ENCODE measurements at regions not wholly inside any gene's neighbourhood (a gene's known extent, or its start where the extent isn't known, plus 50 kb on each side); places are given as distances from the start of the nearest gene placed in this dataset.

GRCh38 chr9:28079677-28080076 is 506.4 kb upstream of the C9orf72 start:
- intact Hi-C loops (cut with DNase I; ENCODE audit: low total_unique reads) = no loop called here
- Histone ChIP-seq H3K27ac (no peak overlapping the region), H3K9me3 (no peaks in the 10 kb centered on the region), H3K36me3 (ENCODE audit: low read depth, missing control alignments) (no peaks in the 10 kb centered on the region), H3K4me1 (no peaks in the 10 kb centered on the region), H3K27me3 (no peaks in the 10 kb centered on the region), H3K4me3 (no peak overlapping the region)
- no peak for TF ChIP-seq CTCF (IDR thresholded peaks at IDR 0.05)
- no peak for TF ChIP-seq POLR2A (IDR thresholded peaks at IDR 0.05)
- 89 to 93% methylated on average over 3 of the region's 3 CpGs for WGBS, 2 donors
- DNase-seq = no peak

GRCh38 chr9:28082671-28083070 is 509.4 kb upstream of the C9orf72 start:
- Histone ChIP-seq H3K27ac (no peak overlapping the region), H3K4me1 (no peaks in the 10 kb centered on the region), H3K36me3 (ENCODE audit: low read depth, missing control alignments) (no peaks in the 10 kb centered on the region), H3K4me3 (no peak overlapping the region), H3K9me3 (no peaks in the 10 kb centered on the region), H3K27me3 (no peaks in the 10 kb centered on the region)
- TF ChIP-seq CTCF (IDR thresholded peaks at IDR 0.05) = no peak
- TF ChIP-seq POLR2A (IDR thresholded peaks at IDR 0.05) = no peak
- intact Hi-C loops (cut with DNase I; ENCODE audit: low total_unique reads) = no loop called here
- no peak for DNase-seq
- 65 to 78% methylated on average over 3 of the region's 3 CpGs for WGBS, 2 donors

- Histone ChIP-seq H3K4me3 (no peak overlapping the region), H3K27ac (no peak overlapping the region), H3K4me1 (no peaks in the 10 kb centered on the region), H3K36me3 (ENCODE audit: low read depth, missing control alignments) (no peaks in the 10 kb centered on the region), H3K9me3 (no peaks in the 10 kb centered on the region), H3K27me3 (no peaks in the 10 kb centered on the region)
- TF ChIP-seq POLR2A (IDR thresholded peaks at IDR 0.05) = no peak
- no peak for TF ChIP-seq CTCF (IDR thresholded peaks at IDR 0.05)
- intact Hi-C loops (cut with DNase I; ENCODE audit: low total_unique reads) = no loop called here
- DNase-seq = no peak
Measured at GRCh38 chr9:28086881-28087280, 513.6 kb upstream of the C9orf72 start.

- no peak for DNase-seq
- H3K27ac ChIP-seq = no peak overlapping the region
- no peaks in the 10 kb centered on the region for H3K4me1 ChIP-seq
- no peak overlapping the region for H3K4me3 ChIP-seq
- H3K36me3 ChIP-seq (ENCODE audit: low read depth, missing control alignments) = no peaks in the 10 kb centered on the region
- WGBS, 2 donors = 62 to 67% methylated on average over 10 of the region's 10 CpGs
- TF ChIP-seq POLR2A (IDR thresholded peaks at IDR 0.05) (no peak), CTCF (IDR thresholded peaks at IDR 0.05) (no peak)
- no peaks in the 10 kb centered on the region for H3K27me3 ChIP-seq
- H3K9me3 ChIP-seq = no peaks in the 10 kb centered on the region
- intact Hi-C loops (cut with DNase I; ENCODE audit: low total_unique reads) = no loop called here
Measured at GRCh38 chr9:28092981-28093936, 520.0 kb upstream of the C9orf72 start.

DNA sequence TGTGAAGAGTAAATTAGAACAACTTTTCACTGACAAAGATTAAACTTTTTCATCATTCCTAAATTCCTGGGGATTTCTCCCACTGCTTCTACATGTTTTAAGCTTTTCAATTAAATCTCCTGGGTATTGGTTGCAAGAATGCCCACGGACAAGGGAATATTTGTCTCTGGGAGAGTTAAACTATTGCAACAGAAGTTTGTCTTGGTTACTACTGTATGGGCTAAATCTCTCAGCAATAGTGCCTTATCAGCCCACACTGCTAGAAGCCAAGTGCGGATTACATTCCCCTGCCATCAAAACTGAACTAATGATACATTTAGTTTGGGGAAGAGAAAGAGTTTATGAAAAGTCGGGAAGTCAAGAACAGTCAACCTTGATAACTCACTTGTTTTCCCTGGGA is 528.2 kb upstream of the C9orf72 start:
- Histone ChIP-seq H3K27ac (no peak overlapping the region), H3K36me3 (ENCODE audit: low read depth, missing control alignments) (no peaks in the 10 kb centered on the region), H3K4me3 (no peak overlapping the region), H3K27me3 (no peaks in the 10 kb centered on the region), H3K4me1 (no peaks in the 10 kb centered on the region), H3K9me3 (no peaks in the 10 kb centered on the region)
- TF ChIP-seq CTCF (IDR thresholded peaks at IDR 0.05) = no peak
- no peak for TF ChIP-seq POLR2A (IDR thresholded peaks at IDR 0.05)
- intact Hi-C loops (cut with DNase I; ENCODE audit: low total_unique reads) = no loop called here
- no peak for DNase-seq
- WGBS, 2 donors = 73 to 74% methylated on average over 3 of the region's 3 CpGs

All from testis (tissue), 2 donors.